Caki2 (cell line): ENCODE measurements at regions not wholly inside any gene's neighbourhood (a gene's known extent, or its start where the extent isn't known, plus 50 kb on each side); places are given as distances from the start of the nearest gene placed in this dataset.

Source experiments
- DNase-seq: peaks from one replicate; pipeline ENCODE4 v3.0.0-alpha.2; 2015; ENCODE audit warnings: low read depth
- in situ Hi-C: cut with HindIII; loops from 2 replicates; pipeline ENCODE4 v1.10.0; 2016; ENCODE audit warnings: low sequenced_read_pairs, low pct_unique_long_range_greater_than_20kb, mixed read lengths

DNA sequence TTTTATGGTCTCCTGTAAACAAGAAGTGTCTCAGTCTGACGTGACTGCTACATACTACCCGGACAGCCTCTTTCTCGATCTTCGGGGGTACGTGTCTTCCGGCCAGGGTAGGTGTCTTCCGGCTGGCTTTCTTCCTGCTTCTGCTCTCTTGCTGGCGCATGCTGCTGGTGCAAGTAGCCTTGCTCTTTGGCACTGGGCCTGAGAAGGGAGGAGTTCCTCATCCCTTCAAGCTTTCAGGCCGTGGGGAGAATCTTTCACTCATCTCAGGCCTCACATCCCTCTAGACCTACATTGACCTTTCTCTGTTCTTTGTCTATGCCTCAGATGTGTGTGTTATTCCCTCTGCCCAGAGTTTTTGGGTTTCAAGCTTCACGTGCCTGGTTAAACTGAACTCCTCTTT lies 130.4 kb downstream of the JCAD start:
- in situ Hi-C loops = no loop called here
- DNase-seq = no peak

- no peak for DNase-seq
- in situ Hi-C loops = no loop called here
These were observed 132.7 kb downstream of the JCAD start for GRCh38 chr10:29926693-29927048.

DNA sequence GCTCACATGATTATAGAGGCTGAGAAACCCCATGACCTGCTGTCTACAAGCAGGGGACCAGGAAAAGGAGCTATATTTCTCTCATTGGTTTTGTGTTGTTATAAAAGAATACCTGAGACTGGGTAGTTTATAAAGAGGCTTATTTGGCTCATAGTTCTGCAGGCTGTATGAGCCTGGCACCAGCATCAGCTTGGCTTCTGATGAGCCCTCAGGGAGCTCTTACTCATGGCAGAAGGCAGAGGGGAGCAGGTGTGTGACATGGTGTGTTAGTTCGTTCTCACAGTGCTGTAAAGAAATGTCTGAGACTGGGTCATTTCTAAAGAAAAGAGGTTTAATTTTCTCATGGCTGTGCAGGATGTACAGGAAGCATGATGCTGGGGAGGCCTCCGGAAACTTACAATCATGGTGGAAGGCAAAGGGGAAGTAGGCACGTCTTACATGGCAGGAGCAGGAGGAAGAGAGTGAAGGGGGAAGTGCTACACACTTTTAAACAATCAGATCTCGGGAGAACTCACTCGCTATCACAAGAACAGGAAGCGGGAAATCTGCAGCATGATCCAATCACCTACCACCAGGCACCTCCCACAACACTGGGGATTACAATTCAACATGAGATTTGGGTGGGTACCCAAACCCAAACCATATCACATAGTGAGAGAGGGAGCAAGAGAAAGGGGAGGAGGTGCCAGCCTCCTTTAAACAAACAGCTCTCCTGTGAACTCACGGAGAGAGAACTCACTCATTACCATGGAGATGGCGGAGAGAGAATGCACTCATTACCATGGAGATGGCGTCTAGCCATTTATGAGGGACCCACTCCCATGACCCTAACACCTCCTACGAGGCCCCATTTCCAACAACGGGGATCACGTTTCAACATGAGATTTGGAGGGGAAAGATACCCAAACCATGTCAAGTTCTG lies 133.4 kb downstream of the JCAD start:
- DNase-seq = no peak
- in situ Hi-C loops = no loop called here

- in situ Hi-C loops = no loop called here
- DNase-seq = no peak
These were observed 134.9 kb downstream of the JCAD start for GRCh38 chr10:29924436-29924835.

- in situ Hi-C loops = no loop called here
- no peak for DNase-seq
These were observed 135.9 kb downstream of the JCAD start for GRCh38 chr10:29923416-29923965.

- no peak for DNase-seq
- in situ Hi-C loops = no loop called here
These were observed 136.5 kb downstream of the JCAD start for GRCh38 chr10:29922892-29923291.

GRCh38 chr10:29922226-29922625 lies 137.2 kb downstream of the JCAD start:
- in situ Hi-C loops = no loop called here
- DNase-seq = no peak

- DNase-seq = no peak
- in situ Hi-C loops = no loop called here
These were observed 138.3 kb downstream of the JCAD start for GRCh38 chr10:29921071-29921446.

GRCh38 chr10:29920408-29921070 lies 138.8 kb downstream of the JCAD start:
- DNase-seq = no peak
- in situ Hi-C loops = no loop called here

DNA sequence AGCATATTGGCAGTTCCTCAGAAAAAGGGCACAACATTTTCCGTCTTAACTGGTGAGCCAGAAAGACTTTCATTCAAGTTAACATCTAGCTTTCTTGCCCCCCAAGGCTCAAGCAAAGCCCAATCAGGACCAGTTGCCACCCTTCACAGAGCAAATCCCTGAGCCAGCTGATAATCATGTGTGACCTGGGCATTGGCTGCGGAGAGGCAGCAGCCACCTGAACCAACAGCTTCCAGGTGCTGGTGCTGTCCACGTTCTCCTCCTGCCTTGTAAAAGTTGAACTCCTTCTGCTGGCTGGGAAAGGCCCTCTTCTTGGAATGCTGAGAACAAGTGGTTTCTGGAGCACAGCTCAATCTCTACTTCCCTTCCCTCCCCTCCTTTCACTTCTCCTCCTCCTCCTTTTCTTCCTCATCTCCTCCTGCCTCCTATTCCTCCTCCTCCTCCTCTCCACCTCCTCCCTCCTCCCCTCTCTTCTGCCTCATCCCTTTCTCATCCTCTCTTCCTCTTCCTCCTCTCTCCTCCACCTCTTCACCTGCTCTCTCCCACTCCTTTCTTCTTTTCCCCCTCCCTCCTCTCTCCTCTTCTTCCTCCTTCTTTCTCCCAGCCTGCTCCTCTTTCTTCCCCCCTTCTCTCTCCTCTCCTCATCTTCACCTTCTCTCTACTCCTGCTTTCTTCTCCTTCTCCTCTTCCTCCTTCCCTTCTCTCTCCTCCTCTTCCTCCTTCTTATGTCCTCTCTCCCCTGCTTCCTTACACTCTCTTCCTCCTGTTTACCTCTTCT lies 140.6 kb downstream of the JCAD start:
- no peak for DNase-seq
- in situ Hi-C loops = no loop called here

GRCh38 chr10:29917311-29917710 lies 142.1 kb downstream of the JCAD start:
- DNase-seq = no peak
- in situ Hi-C loops = no loop called here

DNA sequence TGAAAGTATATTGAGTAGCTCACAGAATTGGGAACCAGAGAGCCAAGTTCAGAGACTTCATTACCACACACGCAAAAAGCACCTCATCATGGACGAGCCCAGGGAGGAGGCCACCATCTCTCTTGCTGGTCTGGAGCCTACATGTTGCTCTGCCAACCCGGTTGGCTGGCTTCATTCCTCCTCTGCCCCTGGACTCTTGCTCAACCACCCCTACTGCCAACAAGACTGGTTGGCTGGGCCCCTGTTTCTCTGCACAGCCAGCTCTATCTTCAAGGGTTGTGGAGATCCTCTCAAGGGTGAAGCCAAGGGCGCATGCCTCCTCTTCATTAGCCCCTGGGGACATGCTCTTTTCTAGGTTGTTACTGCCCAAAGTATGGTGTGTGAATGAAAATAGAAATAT lies 142.7 kb downstream of the JCAD start:
- DNase-seq = no peak
- in situ Hi-C loops = no loop called here

GRCh38 chr10:29914986-29915785 lies 144.2 kb downstream of the JCAD start:
- in situ Hi-C loops = no loop called here
- DNase-seq = no peak

GRCh38 chr10:29908962-29909361 lies 150.4 kb downstream of the JCAD start:
- in situ Hi-C loops = no loop called here
- DNase-seq = no peak

DNA sequence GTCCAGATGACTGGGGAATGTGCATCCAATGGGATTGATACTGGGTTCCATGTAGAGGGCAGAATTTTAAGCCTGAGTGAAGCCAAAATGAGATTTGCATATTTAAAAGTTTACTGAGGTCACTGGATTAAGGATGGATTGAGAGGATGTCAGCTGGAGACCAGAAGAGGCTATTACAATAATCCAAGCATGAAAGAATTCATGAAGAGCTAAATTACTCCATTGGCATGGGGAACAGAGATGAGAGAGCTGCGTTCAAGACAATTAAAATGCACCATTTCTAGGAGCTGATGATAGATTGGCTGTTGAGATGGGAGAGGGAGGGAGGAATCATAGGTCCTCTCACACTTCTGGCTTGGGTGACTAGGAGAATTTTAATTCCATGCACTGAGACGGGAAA lies 158.5 kb downstream of the JCAD start:
- in situ Hi-C loops = no loop called here
- no peak for DNase-seq

DNA sequence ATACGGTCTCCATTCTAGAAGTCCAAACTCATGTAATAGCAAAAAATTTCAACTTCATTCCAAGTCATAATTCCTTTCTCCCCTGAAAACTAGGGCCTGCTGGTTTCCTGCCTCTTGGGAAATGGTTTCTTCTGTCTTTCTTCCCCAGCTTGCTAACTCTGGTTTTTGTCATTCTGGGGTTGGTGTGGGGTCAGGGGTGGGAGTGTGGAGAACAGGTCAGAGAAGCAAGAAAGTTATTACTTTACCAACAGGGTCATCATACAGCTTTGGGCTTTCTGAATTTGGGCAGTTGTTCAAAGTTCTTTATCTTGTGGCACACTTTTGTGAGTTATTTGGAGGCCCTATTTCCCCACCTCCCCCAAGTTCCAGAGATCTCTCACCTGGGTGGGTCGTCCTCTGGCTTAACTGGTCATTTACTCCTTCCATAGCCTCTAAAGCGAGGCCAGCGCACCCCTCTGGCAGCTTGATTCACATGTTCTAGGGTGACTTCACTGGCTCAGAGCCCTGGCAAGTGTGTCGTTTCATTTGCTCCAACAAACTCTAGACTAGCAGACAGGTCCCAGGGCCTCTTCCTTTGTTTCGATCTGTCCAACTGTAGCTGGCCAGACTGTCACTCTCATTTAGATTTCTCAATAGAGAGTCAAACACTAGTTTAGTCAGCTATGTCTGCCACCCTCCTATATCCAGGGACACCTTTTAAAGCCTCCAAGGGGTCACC lies 161.2 kb downstream of the JCAD start:
- DNase-seq = no peak
- in situ Hi-C loops = no loop called here

- DNase-seq = no peak
- in situ Hi-C loops = no loop called here
These were observed 162.0 kb downstream of the JCAD start for GRCh38 chr10:29897430-29897829.

GRCh38 chr10:29896053-29896452 lies 163.3 kb downstream of the JCAD start:
- DNase-seq = no peak
- in situ Hi-C loops = no loop called here
